ENCODE measurements at regions not wholly inside any gene's neighbourhood (a gene's known extent, or its start where the extent isn't known, plus 50 kb on each side); places are given as distances from the start of the nearest gene placed in this dataset.

GRCh38 chr1:244289991-244290785, 161.5 kb downstream of the ADSS2 start:
- Histone ChIP-seq H3K4me1 (replicated peaks in 1 of 2) (no peaks in the 10 kb centered on the region), H3K27ac (no peak overlapping the region), H3K36me3 (replicated peaks in 1 of 2) (no peaks in the 10 kb centered on the region), H3K9me3 (replicated peaks in 1 of 3) (no peaks in the 10 kb centered on the region), H3K27me3 (no peaks in the 10 kb centered on the region), H3K4me3 (no peak overlapping the region)
- no peak for DNase-seq
- TF ChIP-seq POLR2A (IDR thresholded peaks at IDR 0.05) = no peak
- TF ChIP-seq, protein P1, sequence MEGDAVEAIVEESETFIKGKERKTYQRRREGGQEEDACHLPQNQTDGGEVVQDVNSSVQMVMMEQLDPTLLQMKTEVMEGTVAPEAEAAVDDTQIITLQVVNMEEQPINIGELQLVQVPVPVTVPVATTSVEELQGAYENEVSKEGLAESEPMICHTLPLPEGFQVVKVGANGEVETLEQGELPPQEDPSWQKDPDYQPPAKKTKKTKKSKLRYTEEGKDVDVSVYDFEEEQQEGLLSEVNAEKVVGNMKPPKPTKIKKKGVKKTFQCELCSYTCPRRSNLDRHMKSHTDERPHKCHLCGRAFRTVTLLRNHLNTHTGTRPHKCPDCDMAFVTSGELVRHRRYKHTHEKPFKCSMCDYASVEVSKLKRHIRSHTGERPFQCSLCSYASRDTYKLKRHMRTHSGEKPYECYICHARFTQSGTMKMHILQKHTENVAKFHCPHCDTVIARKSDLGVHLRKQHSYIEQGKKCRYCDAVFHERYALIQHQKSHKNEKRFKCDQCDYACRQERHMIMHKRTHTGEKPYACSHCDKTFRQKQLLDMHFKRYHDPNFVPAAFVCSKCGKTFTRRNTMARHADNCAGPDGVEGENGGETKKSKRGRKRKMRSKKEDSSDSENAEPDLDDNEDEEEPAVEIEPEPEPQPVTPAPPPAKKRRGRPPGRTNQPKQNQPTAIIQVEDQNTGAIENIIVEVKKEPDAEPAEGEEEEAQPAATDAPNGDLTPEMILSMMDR (IDR thresholded peaks at IDR 0.05) = no peak
- WGBS, 4 donors = 86 to 90% (median 88%) methylated on average over 11 of the region's 11 CpGs
- intact Hi-C loops (cut with DNase I) = no loop called here

GRCh38 chr1:244291236-244292201, 160.2 kb downstream of the ADSS2 start:
- Histone ChIP-seq H3K27ac (no peak overlapping the region), H3K36me3 (replicated peaks in 1 of 2) (no peaks in the 10 kb centered on the region), H3K4me1 (replicated peaks in 1 of 2) (no peaks in the 10 kb centered on the region), H3K27me3 (no peaks in the 10 kb centered on the region), H3K9me3 (replicated peaks in 1 of 3) (no peaks in the 10 kb centered on the region), H3K4me3 (no peak overlapping the region)
- TF ChIP-seq POLR2A (IDR thresholded peaks at IDR 0.05) = no peak
- intact Hi-C loops (cut with DNase I) = no loop called here
- DNase-seq = no peak
- WGBS, 4 donors = 83 to 93% (median 87%) methylated on average over 12 to 16 of the region's 16 CpGs

- no peaks in the 10 kb centered on the region for H3K36me3 ChIP-seq (replicated peaks in 1 of 2)
- DNase-seq = no peak
- H3K4me1 ChIP-seq (replicated peaks in 1 of 2) = no peaks in the 10 kb centered on the region
- WGBS, 4 donors = 82 to 89% (median 85%) methylated on average over 7 of the region's 7 CpGs
- no peak for TF ChIP-seq POLR2A (IDR thresholded peaks at IDR 0.05)
- TF ChIP-seq, protein P1 (IDR thresholded peaks at IDR 0.05) = no peak
- no peak overlapping the region for H3K4me3 ChIP-seq
- no peak overlapping the region for H3K27ac ChIP-seq
- H3K27me3 ChIP-seq = no peaks in the 10 kb centered on the region
- H3K9me3 ChIP-seq (replicated peaks in 1 of 3) = no peaks in the 10 kb centered on the region
- intact Hi-C loops (cut with DNase I) = no loop called here
These were observed 157.0 kb downstream of the ADSS2 start for GRCh38 chr1:244294599-244295224.

- 66 to 76% (median 68%) methylated on average over 7 to 8 of the region's 8 CpGs for WGBS, 4 donors
- Histone ChIP-seq H3K27me3 (no peaks in the 10 kb centered on the region), H3K4me1 (replicated peaks in 1 of 2) (peaks cover 0 to 6% of the 10 kb centered on the region in 2 donors), H3K4me3 (no peak overlapping the region), H3K36me3 (replicated peaks in 1 of 2) (no peaks in the 10 kb centered on the region), H3K9me3 (replicated peaks in 1 of 3) (no peaks in the 10 kb centered on the region), H3K27ac (peak overlapping the region in 1 of 5 donors; percentile 46)
- intact Hi-C loops (cut with DNase I) = no loop called here
- no peak for DNase-seq
- no peak for TF ChIP-seq POLR2A (IDR thresholded peaks at IDR 0.05)
- TF ChIP-seq, protein P1 (IDR thresholded peaks at IDR 0.05) = no peak
These were observed 155.7 kb downstream of the ADSS2 start for GRCh38 chr1:244296003-244296402.
